ENCODE measurements at regions not wholly inside any gene's neighbourhood (a gene's known extent, or its start where the extent isn't known, plus 50 kb on each side); places are given as distances from the start of the nearest gene placed in this dataset.

- Histone ChIP-seq H3K36me3 (ENCODE audit: control insufficient read depth in 2 of 4, insufficient read depth in 4 of 4, low read length in 3 of 4) (no peaks in the 10 kb centered on the region), H2BK15ac (ENCODE audit: low read length) (no peak overlapping the region), H2AFZ (ENCODE audit: low read length) (no peak overlapping the region), H2BK20ac (ENCODE audit: low read length) (no peak overlapping the region), H2BK12ac (ENCODE audit: low read depth, low read length) (no peak overlapping the region), H2BK5ac (ENCODE audit: low read depth, low read length) (no peak overlapping the region), H3K9ac (replicated peaks in 1 of 4; ENCODE audit: extremely low read depth in 1 of 4, low read depth in 3 of 4, low read length in 3 of 4) (no peak overlapping the region), H3K14ac (ENCODE audit: insufficient read length) (no peak overlapping the region), H3K23me2 (ENCODE audit: low read depth, low read length) (no peaks in the 10 kb centered on the region), H3K23ac (ENCODE audit: insufficient read length) (no peak overlapping the region), H4K8ac (ENCODE audit: extremely low read depth, insufficient read depth, low read length) (no peak overlapping the region), H2BK120ac (replicated peaks; ENCODE audit: low read depth, low read length) (no peak overlapping the region), H3K9me3 (ENCODE audit: insufficient read depth in 2 of 2, low read depth in 1 of 2, low read length in 1 of 2) (no peaks in the 10 kb centered on the region), H3K79me1 (ENCODE audit: low read depth, low read length) (no peaks in the 10 kb centered on the region), H3K56ac (replicated peaks; ENCODE audit: insufficient read length, low read depth, low read length) (no peak overlapping the region), H4K20me1 (replicated peaks in 1 of 2; ENCODE audit: control insufficient read depth in 1 of 2, insufficient read depth in 2 of 2, low read length in 2 of 2) (no peaks in the 10 kb centered on the region), H3K18ac (ENCODE audit: extremely low read depth, low read length) (no peak overlapping the region), H3K4me3 (ENCODE audit: extremely low read depth in 1 of 4, insufficient read depth in 2 of 4, low read depth in 3 of 4, low read length in 4 of 4) (no peak overlapping the region), H3K27me3 (replicated peaks in 1 of 4; ENCODE audit: control insufficient read depth in 3 of 4, extremely low read depth in 1 of 4, insufficient read depth in 3 of 4, low read length in 3 of 4) (no peaks in the 10 kb centered on the region), H2AK5ac (ENCODE audit: low read depth, low read length) (no peak overlapping the region), H3K4me1 (replicated peaks in 1 of 4; ENCODE audit: control insufficient read depth in 3 of 4, insufficient read depth in 4 of 4, low read length in 3 of 4) (no peaks in the 10 kb centered on the region; a peak in 1 of 7 replicates), H3K27ac (ENCODE audit: low read depth, low read length) (no peak overlapping the region), H3K4ac (replicated peaks; ENCODE audit: insufficient read length, low read depth, low read length) (no peak overlapping the region), H4K91ac (replicated peaks; ENCODE audit: insufficient read length, low read length) (no peak overlapping the region), H4K5ac (ENCODE audit: insufficient read length, low read depth, low read length) (no peak overlapping the region), H3K4me2 (ENCODE audit: insufficient read depth in 1 of 2, low read depth in 2 of 2, low read length in 2 of 2) (no peak overlapping the region), H3K79me2 (ENCODE audit: control insufficient read depth in 1 of 2, insufficient read depth in 2 of 2, low read length in 2 of 2) (no peaks in the 10 kb centered on the region)
- ChIA-PET CTCF (ENCODE audit: partially characterized antibody) (interaction anchor here (0.7 kb wide), 1 partner anchor 20 kb away, joined by 3 read pairs; no protein-coding TSS in a partner anchor), POLR2A (ENCODE audit: partially characterized antibody) (no interaction called here)
- TF ChIP-seq CBX5 (IDR thresholded peaks at IDR 0.05; ENCODE audit: low read depth, low read length) (no peak), GTF2F1 (IDR thresholded peaks at IDR 0.05; ENCODE audit: borderline replicate concordance, low read depth, low read length) (no peak), BRCA1 (IDR thresholded peaks at IDR 0.05; ENCODE audit: low read depth, low read length) (no peak), ZNF274 (IDR thresholded peaks at IDR 0.05; ENCODE audit: borderline replicate concordance, extremely low read depth, low read length) (no peak), RXRA (IDR thresholded peaks at IDR 0.05; ENCODE audit: insufficient read depth, low read depth, low read length) (no peak)
- DNase-seq (ENCODE audit: low read depth in 1 of 2, low spot score in 2 of 2) (no peak), FAIRE-seq (no peak)
- 82% methylated on average over 5 of the region's 5 CpGs; no CpG with 5 or more reads in 1 of the 2 experiments for WGBS, 2 experiments (ENCODE audit: extremely low coverage in 1 of 2, insufficient coverage in 1 of 2, insufficient read length in 1 of 2, insufficient replicate concordance in 2 of 2, low coverage in 1 of 2, low lambda C conversion rate in 2 of 2, missing lambda C conversion rate in 1 of 2)
Measured at GRCh38 chr1:239536165-239536849, 149.9 kb downstream of the CHRM3 start.

Measured in H1 (cell line).